HepG2 (cell line): ENCODE measurements at regions not wholly inside any gene's neighbourhood (a gene's known extent, or its start where the extent isn't known, plus 50 kb on each side); places are given as distances from the start of the nearest gene placed in this dataset.
A peak's percentile ranks its signal among the peaks of the same experiment; 100 is the strongest.

Experiments used
- ATAC-seq: fragments of 200-7000 bp; cut with Tn5 transposase; 3 replicates; pipeline ENCODE4 v1.9.1; 2020; ENCODE audit warnings: mild to moderate bottlenecking, moderate library complexity
- BruUV-seq: library from RNA; stranded (reverse); fragments of 400-500 nt; replicated peaks from 2 replicates; lab custom pipeline; 2021; lab: Mats Ljungman, UMichigan
- CTCF ChIA-PET: fragments of 300-600 bp; formaldehyde crosslinking; extraction: SDS; loops from one replicate; lab custom pipeline; 2021; ENCODE audit warnings: low total read pairs, inconsistent platforms, low intra/inter-chr PET ratio; lab: Yijun Ruan, JAX
- POLR2A ChIA-PET: fragments of 350-600 bp; sonication (Branson Sonifier 250); formaldehyde crosslinking; loops from one replicate; lab custom pipeline; 2020; ENCODE audit warnings: antibody characterized with exemption, inconsistent platforms; lab: Yijun Ruan, JAX
- DNase-seq: peaks from one replicate; pipeline ENCODE4 v3.0.0-alpha.2; 2015; ENCODE audit warnings: low spot score
- FAIRE-seq: peaks from 3 replicates; lab custom pipeline; 2011; peaks lifted over from hg19 to GRCh38; lab: Jason Lieb, UNC
- H2AFZ ChIP-seq: one replicate; pipeline ENCODE4 v1.6.1; 2011; ENCODE audit warnings: low read length, inconsistent platforms
- H3K27ac ChIP-seq: fragments of 300-600 bp; 3 replicates; pipeline ENCODE4 v1.8.0; 2011; ENCODE audit warnings: mixed run types, mild to moderate bottlenecking, mixed read lengths, low read length, inconsistent platforms; ENCODE audit not compliant: insufficient read depth; ENCODE audit errors: extremely low read length
- H3K27me3 ChIP-seq, 2 experiments: fragments of 200-600 bp in 1 of 2; 2 replicates in 1 of 2; 3 replicates in 1 of 2; pipeline versions ENCODE4 v1.6.0 to v1.8.0; 2011; ENCODE audit warnings: low read length in 2 of 2, mild to moderate bottlenecking in 2 of 2, moderate library complexity in 2 of 2, inconsistent platforms in 1 of 2; ENCODE audit not compliant: insufficient read depth in 2 of 2, control insufficient read depth in 1 of 2
- H3K36me3 ChIP-seq, 2 experiments: fragments of 200-600 bp in 1 of 2; replicated peaks in 1 of 2; 2 replicates in 1 of 2; 3 replicates in 1 of 2; pipeline versions ENCODE4 v1.5.1 to v1.8.0; 2011; ENCODE audit warnings: low read length in 2 of 2, inconsistent platforms in 1 of 2; ENCODE audit not compliant: insufficient read depth in 2 of 2, control insufficient read depth in 1 of 2
- H3K4me1 ChIP-seq: 2 replicates; pipeline ENCODE4 v1.5.1; 2012; ENCODE audit warnings: low read length, inconsistent platforms; ENCODE audit not compliant: insufficient read depth
- H3K4me2 ChIP-seq: 2 replicates; pipeline ENCODE4 v1.6.0; 2011; ENCODE audit warnings: low read depth, low read length, inconsistent platforms
- H3K4me3 ChIP-seq, 3 experiments: fragments of 200-600 bp in 1 of 3; sonication (generic), shearing (Covaris generic) in 1 of 3; replicated peaks in 1 of 3; 2 replicates each; pipeline ENCODE4 v1.5.1; 2011 to 2016; ENCODE audit warnings: low read length in 3 of 3, inconsistent platforms in 2 of 3, low read depth in 2 of 3, mild to moderate bottlenecking in 2 of 3, control low read depth in 1 of 3, mixed read lengths in 1 of 3; ENCODE audit not compliant: insufficient read depth in 1 of 3
- H3K79me2 ChIP-seq: one replicate; pipeline ENCODE4 v1.6.1; 2011; ENCODE audit warnings: low read length, inconsistent platforms; ENCODE audit not compliant: insufficient read depth
- H3K9ac ChIP-seq: 2 replicates; pipeline ENCODE4 v1.6.0; 2011; ENCODE audit warnings: mild to moderate bottlenecking, low read depth, low read length, inconsistent platforms; ENCODE audit not compliant: insufficient read depth
- H3K9me3 ChIP-seq: 2 replicates; pipeline ENCODE4 v1.5.1; 2012; ENCODE audit warnings: mild to moderate bottlenecking, low read length
- H4K20me1 ChIP-seq: 2 replicates; pipeline ENCODE4 v1.6.0; 2011; ENCODE audit warnings: inconsistent platforms, mild to moderate bottlenecking, low read length, moderate library complexity; ENCODE audit not compliant: insufficient read depth
- CAMTA2 ChIP-seq: sonication (generic); formaldehyde crosslinking; IDR thresholded peaks from 2 replicates; pipeline ENCODE4 v1.4.0; 2020; ENCODE audit warnings: mild to moderate bottlenecking, missing genetic modification reagents, borderline replicate concordance
- CREB1 ChIP-seq, 2 experiments: fragments of 450-650 bp in 1 of 2; IDR thresholded peaks; 2 replicates each; pipeline ENCODE4 v1.6.1; 2016 to 2017; ENCODE audit warnings: control low read depth in 1 of 2, mild to moderate bottlenecking in 1 of 2, missing compliant biosample characterization in 1 of 2, missing genetic modification characterization in 1 of 2
- CTCF ChIP-seq: sonication (generic); formaldehyde crosslinking; IDR thresholded peaks from 2 replicates; pipeline ENCODE4 v1.5.0; 2020; ENCODE audit warnings: mild to moderate bottlenecking, missing genetic modification reagents, moderate library complexity
- MAFF ChIP-seq: IDR thresholded peaks from 2 replicates; pipeline ENCODE4 v1.6.1; 2011; ENCODE audit warnings: low read depth, low read length, improper control_type of control experiment
- MTF2 ChIP-seq: sonication (generic); formaldehyde crosslinking; IDR thresholded peaks from 2 replicates; pipeline ENCODE4 v1.5.0; 2020; ENCODE audit warnings: missing genetic modification reagents, borderline replicate concordance
- TAF1 ChIP-seq: sonication (generic); formaldehyde crosslinking; IDR thresholded peaks from 2 replicates; pipeline ENCODE4 v1.4.0; 2020; ENCODE audit warnings: missing genetic modification reagents
- USF2 ChIP-seq, 2 experiments: sonication (generic) in 1 of 2; formaldehyde crosslinking in 1 of 2; IDR thresholded peaks; 2 replicates each; pipeline versions ENCODE4 v1.5.1 to v1.6.1; 2011 to 2020; ENCODE audit warnings: borderline replicate concordance in 1 of 2, low read depth in 1 of 2, low read length in 1 of 2, mild to moderate bottlenecking in 1 of 2, missing genetic modification reagents in 1 of 2, moderate library complexity in 1 of 2
- ZFP82 ChIP-seq: sonication (generic); formaldehyde crosslinking; IDR thresholded peaks from 2 replicates; pipeline ENCODE4 v1.5.1; 2020; ENCODE audit warnings: mild to moderate bottlenecking, missing genetic modification reagents, borderline replicate concordance
- ZNF333 ChIP-seq: sonication (generic); formaldehyde crosslinking; IDR thresholded peaks from 2 replicates; pipeline ENCODE4 v1.4.0; 2020; ENCODE audit warnings: mild to moderate bottlenecking, missing genetic modification reagents, borderline replicate concordance
- ZNF720 ChIP-seq: sonication (generic); formaldehyde crosslinking; IDR thresholded peaks from 2 replicates; pipeline ENCODE4 v1.4.0; 2020; ENCODE audit warnings: missing genetic modification reagents
- ZNF773 ChIP-seq: sonication (generic); formaldehyde crosslinking; IDR thresholded peaks from 2 replicates; pipeline ENCODE4 v1.4.0; 2020; ENCODE audit warnings: missing genetic modification reagents, borderline replicate concordance
- WGBS: methylation state at CpG from one replicate; pipeline ENCODE4 v1.1.6; 2017; ENCODE audit warnings: low lambda C conversion rate; 5-methylcytosine and 5-hydroxymethylcytosine counted together
- in situ Hi-C: cut with HindIII; loops from 2 replicates; pipeline ENCODE4 v1.10.0; 2017; ENCODE audit warnings: low pct_unique_long_range_greater_than_20kb; ENCODE audit not compliant: extremely low pct_ligation_motif_present
- intact Hi-C: fragments of 100-400 bp; cut with micrococcal nuclease; formaldehyde crosslinking; loops from one replicate; pipeline ENCODE4 v1.10.0; 2022; ENCODE audit not compliant: unreplicated experiment
- TF ChIP-seq, protein P1 (sequence below): sonication (generic); formaldehyde crosslinking; IDR thresholded peaks from 2 replicates; pipeline ENCODE4 v1.5.0; 2020; ENCODE audit warnings: missing genetic modification reagents, mild to moderate bottlenecking, borderline replicate concordance
- TF ChIP-seq, protein P2 (sequence below): sonication (generic); formaldehyde crosslinking; IDR thresholded peaks from 2 replicates; pipeline ENCODE4 v1.4.0; 2020; ENCODE audit warnings: missing genetic modification reagents, borderline replicate concordance

DNA sequence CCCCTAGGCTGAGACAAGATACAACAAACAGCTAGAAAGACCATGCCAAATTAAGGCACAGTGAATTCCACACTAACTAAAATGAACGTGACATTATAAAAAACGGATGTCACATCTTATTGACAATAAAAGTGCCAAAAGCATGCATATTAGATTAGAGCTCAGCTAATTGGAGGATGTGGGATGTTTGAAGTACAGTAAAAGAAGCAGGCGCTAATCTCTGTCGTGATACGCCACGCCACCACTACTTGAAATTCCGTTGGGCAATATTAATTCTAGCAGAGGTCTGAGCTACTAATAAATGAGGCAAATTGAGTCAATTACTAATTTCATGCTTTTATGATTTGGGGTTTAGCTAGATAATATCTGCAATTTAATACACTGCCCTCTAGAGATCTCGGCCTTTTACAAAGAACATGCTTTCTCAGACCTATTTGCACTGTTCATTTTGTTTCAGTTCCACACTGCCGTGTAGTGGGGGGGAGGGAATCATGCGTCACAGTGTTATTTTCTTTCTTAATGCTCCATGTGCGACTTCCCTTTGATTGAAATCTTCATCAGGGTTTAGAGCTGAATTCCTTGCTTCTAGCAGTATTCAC lies 52.9 kb upstream of the ROBO2 start:
- FAIRE-seq, result peak; percentile 48
- Histone ChIP-seq H3K9ac (no peak overlapping the region), H3K79me2 (no peaks in the 10 kb centered on the region), H4K20me1 (no peaks in the 10 kb centered on the region), H2AFZ (no peak overlapping the region), H3K27ac (no peak overlapping the region), H3K9me3 (no peaks in the 10 kb centered on the region), H3K36me3 (no peaks in the 10 kb centered on the region), H3K4me1 (peaks cover 16% of the 10 kb centered on the region), H3K4me2 (no peak overlapping the region), H3K4me3 (no peak overlapping the region), H3K27me3 (no peaks in the 10 kb centered on the region)
- ChIA-PET CTCF (no interaction called here), POLR2A (no interaction called here)
- intact Hi-C loops, result no loop called here
- no peak for DNase-seq
- BruUV-seq, result no TSS peak
- in situ Hi-C loops, result no loop called here
- 49% methylated on average over 11 of the region's 11 CpGs for WGBS
- peak; percentile 74 for ATAC-seq
- TF ChIP-seq CAMTA2 (CRISPR knock-in tag), result no peak
- no peak for TF ChIP-seq MAFF
- no peak for TF ChIP-seq CREB1 (IDR thresholded peaks at IDR 0.05)
- no peak for TF ChIP-seq CREB1 (CRISPR knock-in tag; IDR thresholded peaks at IDR 0.05)
- TF ChIP-seq TAF1 (CRISPR knock-in tag), result no peak
- no peak for TF ChIP-seq MTF2
- no peak for TF ChIP-seq ZNF720 (CRISPR knock-in tag)
- TF ChIP-seq, protein P1, sequence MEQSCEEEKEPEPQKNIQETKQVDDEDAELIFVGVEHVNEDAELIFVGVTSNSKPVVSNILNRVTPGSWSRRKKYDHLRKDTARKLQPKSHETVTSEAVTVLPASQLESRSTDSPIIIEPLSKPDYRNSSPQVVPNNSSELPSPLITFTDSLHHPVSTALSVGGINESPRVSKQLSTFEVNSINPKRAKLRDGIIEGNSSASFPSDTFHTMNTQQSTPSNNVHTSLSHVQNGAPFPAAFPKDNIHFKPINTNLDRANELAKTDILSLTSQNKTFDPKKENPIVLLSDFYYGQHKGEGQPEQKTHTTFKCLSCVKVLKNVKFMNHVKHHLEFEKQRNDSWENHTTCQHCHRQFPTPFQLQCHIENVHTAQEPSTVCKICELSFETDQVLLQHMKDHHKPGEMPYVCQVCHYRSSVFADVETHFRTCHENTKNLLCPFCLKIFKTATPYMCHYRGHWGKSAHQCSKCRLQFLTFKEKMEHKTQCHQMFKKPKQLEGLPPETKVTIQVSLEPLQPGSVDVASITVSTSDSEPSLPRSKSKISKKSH, result no peak
- no peak for TF ChIP-seq USF2 (IDR thresholded peaks at IDR 0.05; ENCODE audit: low read depth, low read length)
- no peak for TF ChIP-seq USF2 (CRISPR knock-in tag; IDR thresholded peaks at IDR 0.05; ENCODE audit: borderline replicate concordance)
- TF ChIP-seq, protein P2, sequence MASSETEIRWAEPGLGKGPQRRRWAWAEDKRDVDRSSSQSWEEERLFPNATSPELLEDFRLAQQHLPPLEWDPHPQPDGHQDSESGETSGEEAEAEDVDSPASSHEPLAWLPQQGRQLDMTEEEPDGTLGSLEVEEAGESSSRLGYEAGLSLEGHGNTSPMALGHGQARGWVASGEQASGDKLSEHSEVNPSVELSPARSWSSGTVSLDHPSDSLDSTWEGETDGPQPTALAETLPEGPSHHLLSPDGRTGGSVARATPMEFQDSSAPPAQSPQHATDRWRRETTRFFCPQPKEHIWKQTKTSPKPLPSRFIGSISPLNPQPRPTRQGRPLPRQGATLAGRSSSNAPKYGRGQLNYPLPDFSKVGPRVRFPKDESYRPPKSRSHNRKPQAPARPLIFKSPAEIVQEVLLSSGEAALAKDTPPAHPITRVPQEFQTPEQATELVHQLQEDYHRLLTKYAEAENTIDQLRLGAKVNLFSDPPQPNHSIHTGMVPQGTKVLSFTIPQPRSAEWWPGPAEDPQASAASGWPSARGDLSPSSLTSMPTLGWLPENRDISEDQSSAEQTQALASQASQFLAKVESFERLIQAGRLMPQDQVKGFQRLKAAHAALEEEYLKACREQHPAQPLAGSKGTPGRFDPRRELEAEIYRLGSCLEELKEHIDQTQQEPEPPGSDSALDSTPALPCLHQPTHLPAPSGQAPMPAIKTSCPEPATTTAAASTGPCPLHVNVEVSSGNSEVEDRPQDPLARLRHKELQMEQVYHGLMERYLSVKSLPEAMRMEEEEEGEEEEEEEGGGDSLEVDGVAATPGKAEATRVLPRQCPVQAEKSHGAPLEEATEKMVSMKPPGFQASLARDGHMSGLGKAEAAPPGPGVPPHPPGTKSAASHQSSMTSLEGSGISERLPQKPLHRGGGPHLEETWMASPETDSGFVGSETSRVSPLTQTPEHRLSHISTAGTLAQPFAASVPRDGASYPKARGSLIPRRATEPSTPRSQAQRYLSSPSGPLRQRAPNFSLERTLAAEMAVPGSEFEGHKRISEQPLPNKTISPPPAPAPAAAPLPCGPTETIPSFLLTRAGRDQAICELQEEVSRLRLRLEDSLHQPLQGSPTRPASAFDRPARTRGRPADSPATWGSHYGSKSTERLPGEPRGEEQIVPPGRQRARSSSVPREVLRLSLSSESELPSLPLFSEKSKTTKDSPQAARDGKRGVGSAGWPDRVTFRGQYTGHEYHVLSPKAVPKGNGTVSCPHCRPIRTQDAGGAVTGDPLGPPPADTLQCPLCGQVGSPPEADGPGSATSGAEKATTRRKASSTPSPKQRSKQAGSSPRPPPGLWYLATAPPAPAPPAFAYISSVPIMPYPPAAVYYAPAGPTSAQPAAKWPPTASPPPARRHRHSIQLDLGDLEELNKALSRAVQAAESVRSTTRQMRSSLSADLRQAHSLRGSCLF (CRISPR knock-in tag), result no peak
- no peak for TF ChIP-seq ZNF333 (CRISPR knock-in tag)
- no peak for TF ChIP-seq ZFP82 (CRISPR knock-in tag)
- no peak for TF ChIP-seq ZNF773 (CRISPR knock-in tag)
- TF ChIP-seq CTCF, result peak; percentile 40; the same call in 1 of the 2 replicates
